ENCODE measurements at regions not wholly inside any gene's neighbourhood (a gene's known extent, or its start where the extent isn't known, plus 50 kb on each side); places are given as distances from the start of the nearest gene placed in this dataset.
"Not testable (repeated sequence)": the region's sequence is repeated elsewhere in the genome, so short reads cannot be mapped to it uniquely, and the experiment has no call there.

DNA sequence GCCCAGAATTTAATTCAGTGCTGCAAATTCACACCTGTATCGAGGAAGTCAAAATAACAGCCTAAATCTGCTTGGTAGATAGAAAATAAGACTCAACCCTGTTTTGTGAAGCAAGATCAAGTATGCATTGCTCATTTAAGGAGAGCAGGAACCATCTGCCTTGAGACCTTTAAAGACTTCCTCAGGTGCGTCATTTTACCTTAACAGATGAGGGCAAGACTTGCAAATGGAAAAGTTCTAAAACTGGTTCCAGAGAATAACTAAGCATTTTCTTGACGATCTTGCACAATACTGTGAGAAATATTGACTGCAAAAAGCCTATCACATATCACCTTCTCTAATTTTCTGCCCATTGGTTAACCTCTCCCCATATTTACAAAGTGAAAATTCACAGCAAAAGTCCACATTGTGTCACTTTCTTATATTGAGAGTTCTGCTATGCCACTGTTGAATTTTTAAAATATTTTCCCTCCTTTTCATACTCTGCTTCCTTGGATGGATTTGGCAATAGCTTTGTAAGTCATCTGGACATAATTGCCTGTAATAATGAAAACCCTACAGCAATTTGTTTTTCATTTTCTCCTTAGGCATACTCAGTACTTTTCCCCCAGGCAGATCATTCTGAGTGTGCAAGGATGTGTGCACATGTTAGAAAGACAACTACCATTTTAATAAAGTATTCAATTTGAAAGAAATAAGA is 234.2 kb downstream of the AASDHPPT start:
- CTCF ChIA-PET, result no interaction called here

DNA sequence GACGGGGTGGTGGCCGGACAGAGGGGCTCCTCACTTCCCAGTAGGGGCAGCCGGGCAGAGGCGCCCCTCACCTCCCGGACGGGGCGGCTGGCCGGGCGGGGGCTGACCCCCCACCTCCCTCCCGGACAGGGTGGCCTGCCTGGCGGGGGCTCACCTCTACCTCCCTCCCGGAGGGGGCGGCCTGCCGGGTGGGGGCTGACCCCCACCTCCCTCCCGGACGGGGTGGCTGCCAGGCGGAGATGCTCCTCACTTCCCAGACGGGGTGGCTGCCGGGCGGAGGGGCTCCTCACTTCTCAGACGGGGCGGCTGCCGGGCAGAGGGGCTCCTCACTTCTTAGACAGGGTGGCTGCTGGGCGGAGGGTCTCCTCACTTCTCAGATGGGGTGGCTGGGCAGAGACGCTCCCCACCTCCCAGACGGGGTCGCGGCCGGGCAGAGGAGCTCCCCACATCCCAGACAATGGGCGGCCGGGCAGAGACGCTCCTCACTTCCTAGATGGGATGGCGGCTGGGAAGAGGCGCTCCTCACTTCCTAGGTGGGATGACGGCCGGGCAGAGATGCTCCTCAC is 239.8 kb downstream of the AASDHPPT start:
- peaks cover 24% of the 10 kb centered on the region for H3K9me3 ChIP-seq
- H3K27me3 Mint-ChIP-seq (ENCODE audit: insufficient read depth, unreplicated experiment); H3K27ac Mint-ChIP-seq (ENCODE audit: unreplicated experiment); H3K36me3 Mint-ChIP-seq (ENCODE audit: insufficient read depth, unreplicated experiment); H3K4me3 Mint-ChIP-seq (ENCODE audit: unreplicated experiment); H3K4me1 ChIP-seq; H3K4me1 Mint-ChIP-seq (ENCODE audit: low read depth, unreplicated experiment); H3K27me3 ChIP-seq (replicated peaks; ENCODE audit: control insufficient read depth, insufficient read depth, low read length); BruUV-seq (replicated peaks); H3K4me3 ChIP-seq (ENCODE audit: low read depth, low read length); DNase-seq; H3K36me3 ChIP-seq (ENCODE audit: control insufficient read depth, insufficient read depth, low read length); CTCF ChIA-PET; POLR2A ChIA-PET; intact Hi-C loops (cut with micrococcal nuclease; ENCODE audit: unreplicated experiment): not testable (repeated sequence)
- peaks cover 19% of the 10 kb centered on the region for H3K9me3 Mint-ChIP-seq (ENCODE audit: unreplicated experiment)

More for the DNA sequence above, 234.2 kb downstream of the AASDHPPT start:
- POLR2A ChIA-PET, result no interaction called here
- no peaks in the 10 kb centered on the region for H3K36me3 Mint-ChIP-seq (ENCODE audit: insufficient read depth, unreplicated experiment)
- H3K27ac Mint-ChIP-seq (ENCODE audit: unreplicated experiment), result no peak overlapping the region
- no peaks in the 10 kb centered on the region for H3K27me3 ChIP-seq (replicated peaks; ENCODE audit: control insufficient read depth, insufficient read depth, low read length)
- intact Hi-C loops (cut with micrococcal nuclease; ENCODE audit: unreplicated experiment), result no loop called here
- peaks cover 7% of the 10 kb centered on the region; the same call in 1 of the 2 replicates for H3K9me3 ChIP-seq
- BruUV-seq (replicated peaks), result no TSS peak
- H3K4me3 Mint-ChIP-seq (ENCODE audit: unreplicated experiment), result no peak overlapping the region
- H3K27me3 Mint-ChIP-seq (ENCODE audit: insufficient read depth, unreplicated experiment), result no peaks in the 10 kb centered on the region
- H3K4me1 Mint-ChIP-seq (ENCODE audit: low read depth, unreplicated experiment), result no peaks in the 10 kb centered on the region
- H3K9me3 Mint-ChIP-seq (ENCODE audit: unreplicated experiment), result peaks cover 21% of the 10 kb centered on the region
- DNase-seq, result no peak
- H3K4me3 ChIP-seq (ENCODE audit: low read depth, low read length), result no peak overlapping the region
- no peaks in the 10 kb centered on the region for H3K36me3 ChIP-seq (ENCODE audit: control insufficient read depth, insufficient read depth, low read length)
- H3K4me1 ChIP-seq, result no peaks in the 10 kb centered on the region
- TF ChIP-seq, protein P1, sequence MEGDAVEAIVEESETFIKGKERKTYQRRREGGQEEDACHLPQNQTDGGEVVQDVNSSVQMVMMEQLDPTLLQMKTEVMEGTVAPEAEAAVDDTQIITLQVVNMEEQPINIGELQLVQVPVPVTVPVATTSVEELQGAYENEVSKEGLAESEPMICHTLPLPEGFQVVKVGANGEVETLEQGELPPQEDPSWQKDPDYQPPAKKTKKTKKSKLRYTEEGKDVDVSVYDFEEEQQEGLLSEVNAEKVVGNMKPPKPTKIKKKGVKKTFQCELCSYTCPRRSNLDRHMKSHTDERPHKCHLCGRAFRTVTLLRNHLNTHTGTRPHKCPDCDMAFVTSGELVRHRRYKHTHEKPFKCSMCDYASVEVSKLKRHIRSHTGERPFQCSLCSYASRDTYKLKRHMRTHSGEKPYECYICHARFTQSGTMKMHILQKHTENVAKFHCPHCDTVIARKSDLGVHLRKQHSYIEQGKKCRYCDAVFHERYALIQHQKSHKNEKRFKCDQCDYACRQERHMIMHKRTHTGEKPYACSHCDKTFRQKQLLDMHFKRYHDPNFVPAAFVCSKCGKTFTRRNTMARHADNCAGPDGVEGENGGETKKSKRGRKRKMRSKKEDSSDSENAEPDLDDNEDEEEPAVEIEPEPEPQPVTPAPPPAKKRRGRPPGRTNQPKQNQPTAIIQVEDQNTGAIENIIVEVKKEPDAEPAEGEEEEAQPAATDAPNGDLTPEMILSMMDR (IDR thresholded peaks at IDR 0.05; ENCODE audit: insufficient read depth in 1 of 2, low read depth in 1 of 2, low read length in 1 of 2, severe bottlenecking in 1 of 2, unreplicated experiment in 1 of 2), result no peak

DNA sequence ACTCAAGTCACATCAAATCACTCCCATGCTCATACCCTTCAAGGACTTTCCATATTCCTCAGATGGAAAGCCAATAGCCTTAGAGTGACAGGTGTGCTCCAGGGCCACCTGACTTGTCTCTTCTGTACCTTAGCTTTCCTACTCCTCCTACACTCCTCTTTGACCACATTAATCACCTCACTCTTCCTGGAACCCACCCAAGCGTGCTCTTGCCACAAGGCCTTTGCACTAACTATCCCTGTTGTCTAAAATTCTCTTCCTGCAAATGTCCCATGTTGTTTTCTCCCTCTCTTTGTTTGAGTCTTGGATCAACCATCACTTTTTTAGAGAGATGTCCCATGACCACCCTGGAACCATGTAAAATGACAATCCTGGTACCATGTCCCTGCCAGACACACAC is 244.1 kb downstream of the AASDHPPT start:
- H3K9me3 Mint-ChIP-seq (ENCODE audit: unreplicated experiment), result peaks cover 21% of the 10 kb centered on the region
- BruUV-seq (replicated peaks), result no TSS peak
- peaks cover 34% of the 10 kb centered on the region for H3K9me3 ChIP-seq

More for the DNA sequence above, 244.1 kb downstream of the AASDHPPT start:
- Mint-ChIP-seq H3K4me1 (ENCODE audit: low read depth, unreplicated experiment) (no peaks in the 10 kb centered on the region), H3K4me3 (ENCODE audit: unreplicated experiment) (no peak overlapping the region), H3K36me3 (ENCODE audit: insufficient read depth, unreplicated experiment) (peaks cover 5% of the 10 kb centered on the region), H3K27me3 (ENCODE audit: insufficient read depth, unreplicated experiment) (no peaks in the 10 kb centered on the region), H3K27ac (ENCODE audit: unreplicated experiment) (no peak overlapping the region)
- CTCF ChIA-PET, result no interaction called here
- POLR2A ChIA-PET, result no interaction called here
- H3K27me3 ChIP-seq (replicated peaks; ENCODE audit: control insufficient read depth, insufficient read depth, low read length), result no peaks in the 10 kb centered on the region
- intact Hi-C loops (cut with micrococcal nuclease; ENCODE audit: unreplicated experiment), result loop anchor here (10.0 kb wide), 1 partner anchor 263 kb away; no protein-coding TSS in a partner anchor
- H3K4me3 ChIP-seq (ENCODE audit: low read depth, low read length), result no peak overlapping the region
- H3K36me3 ChIP-seq (ENCODE audit: control insufficient read depth, insufficient read depth, low read length), result no peaks in the 10 kb centered on the region
- TF ChIP-seq, protein P1 (IDR thresholded peaks at IDR 0.05; ENCODE audit: insufficient read depth in 1 of 2, low read depth in 1 of 2, low read length in 1 of 2, severe bottlenecking in 1 of 2, unreplicated experiment in 1 of 2), result no peak
- DNase-seq, result no peak
- H3K4me1 ChIP-seq, result no peaks in the 10 kb centered on the region

All from Caco-2 (cell line).